ENCODE measurements at regions not wholly inside any gene's neighbourhood (a gene's known extent, or its start where the extent isn't known, plus 50 kb on each side); places are given as distances from the start of the nearest gene placed in this dataset.

- Mint-ChIP-seq H3K27ac (no peak overlapping the region), H3K4me1 (peaks cover 22% of the 10 kb centered on the region), H3K4me3 (no peak overlapping the region), H3K27me3 (ENCODE audit: low read depth) (peaks cover 2% of the 10 kb centered on the region), H3K9me3 (no peaks in the 10 kb centered on the region), H3K36me3 (no peaks in the 10 kb centered on the region)
- DNase-seq (ENCODE audit: low spot score in 2 of 2, unreplicated experiment in 2 of 2) = no peak
- TF ChIP-seq CTCF (IDR thresholded peaks at IDR 0.05; ENCODE audit: unreplicated experiment) = no peak
Observed at GRCh38 chr3:30174357-30174756, 432.0 kb upstream of the TGFBR2 start.

GRCh38 chr3:30180310-30181177, 425.9 kb upstream of the TGFBR2 start:
- H3K27me3 Mint-ChIP-seq (ENCODE audit: low read depth) = no peaks in the 10 kb centered on the region
- peaks cover 15% of the 10 kb centered on the region for H3K4me1 Mint-ChIP-seq
- DNase-seq (ENCODE audit: low spot score in 2 of 2, unreplicated experiment in 2 of 2) = no peak
- H3K27ac Mint-ChIP-seq = no peak overlapping the region
- no peak for TF ChIP-seq CTCF (IDR thresholded peaks at IDR 0.05; ENCODE audit: unreplicated experiment)
- H3K9me3 Mint-ChIP-seq = peaks cover 7% of the 10 kb centered on the region
- H3K4me3 Mint-ChIP-seq = no peak overlapping the region
- no peaks in the 10 kb centered on the region for H3K36me3 Mint-ChIP-seq

DNA sequence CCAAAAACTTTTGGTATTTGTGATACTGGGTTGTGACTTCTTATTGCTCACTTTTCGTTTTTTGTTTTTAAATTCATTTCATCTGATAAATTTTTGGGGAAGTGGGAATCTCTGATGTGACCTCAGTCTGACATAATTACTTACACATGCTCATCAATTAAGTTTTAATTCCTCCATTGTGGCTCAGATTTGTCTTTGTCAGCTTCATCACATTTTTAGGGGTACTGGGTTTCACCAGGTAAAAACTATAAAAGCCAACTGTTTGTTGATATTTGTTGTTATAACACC, 425.3 kb upstream of the TGFBR2 start:
- no peak for DNase-seq (ENCODE audit: low spot score in 2 of 2, unreplicated experiment in 2 of 2)
- H3K9me3 Mint-ChIP-seq = peaks cover 8% of the 10 kb centered on the region
- H3K27me3 Mint-ChIP-seq (ENCODE audit: low read depth) = no peaks in the 10 kb centered on the region
- H3K4me1 Mint-ChIP-seq = peaks cover 15% of the 10 kb centered on the region
- no peak for TF ChIP-seq CTCF (IDR thresholded peaks at IDR 0.05; ENCODE audit: unreplicated experiment)
- H3K27ac Mint-ChIP-seq = no peak overlapping the region
- no peak overlapping the region for H3K4me3 Mint-ChIP-seq
- no peaks in the 10 kb centered on the region for H3K36me3 Mint-ChIP-seq

DNA sequence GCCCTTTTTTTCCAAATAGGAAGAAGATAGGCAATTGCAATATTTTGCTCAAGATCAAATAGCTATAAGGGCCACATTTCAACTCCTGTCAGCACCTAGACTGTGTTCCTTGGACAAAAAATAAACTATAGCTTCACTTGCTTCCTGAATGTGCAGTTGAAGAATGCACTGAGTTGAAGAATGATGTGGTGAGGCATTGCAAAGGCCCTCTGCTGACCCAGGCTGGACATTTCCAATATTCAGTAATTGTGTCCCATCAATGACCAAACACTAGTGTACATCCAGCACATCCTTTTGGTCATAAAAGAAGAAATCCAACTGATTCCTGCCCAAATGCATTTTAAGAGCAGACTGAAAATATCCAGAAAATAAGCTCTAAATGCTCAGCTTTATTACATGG, 424.8 kb upstream of the TGFBR2 start:
- Mint-ChIP-seq H3K27ac (no peak overlapping the region), H3K4me1 (peaks cover 15% of the 10 kb centered on the region), H3K4me3 (no peak overlapping the region), H3K27me3 (ENCODE audit: low read depth) (no peaks in the 10 kb centered on the region), H3K36me3 (no peaks in the 10 kb centered on the region), H3K9me3 (peaks cover 8% of the 10 kb centered on the region)
- no peak for TF ChIP-seq CTCF (IDR thresholded peaks at IDR 0.05; ENCODE audit: unreplicated experiment)
- DNase-seq (ENCODE audit: low spot score in 2 of 2, unreplicated experiment in 2 of 2) = no peak

GRCh38 chr3:30183421-30183820, 423.0 kb upstream of the TGFBR2 start:
- H3K9me3 Mint-ChIP-seq = peaks cover 8% of the 10 kb centered on the region
- TF ChIP-seq CTCF (IDR thresholded peaks at IDR 0.05; ENCODE audit: unreplicated experiment) = no peak
- H3K27me3 Mint-ChIP-seq (ENCODE audit: low read depth) = no peaks in the 10 kb centered on the region
- no peak overlapping the region for H3K27ac Mint-ChIP-seq
- no peaks in the 10 kb centered on the region for H3K36me3 Mint-ChIP-seq
- peaks cover 15% of the 10 kb centered on the region for H3K4me1 Mint-ChIP-seq
- H3K4me3 Mint-ChIP-seq = no peak overlapping the region
- DNase-seq (ENCODE audit: low spot score in 2 of 2, unreplicated experiment in 2 of 2) = no peak
